NCI-H345 (cell line): ENCODE measurements at regions not wholly inside any gene's neighbourhood (a gene's known extent, or its start where the extent isn't known, plus 50 kb on each side); places are given as distances from the start of the nearest gene placed in this dataset.

Experiments used
- DNase-seq: peaks from one replicate; lab custom pipeline; 2025; lab: John Stamatoyannopoulos, UW

DNA sequence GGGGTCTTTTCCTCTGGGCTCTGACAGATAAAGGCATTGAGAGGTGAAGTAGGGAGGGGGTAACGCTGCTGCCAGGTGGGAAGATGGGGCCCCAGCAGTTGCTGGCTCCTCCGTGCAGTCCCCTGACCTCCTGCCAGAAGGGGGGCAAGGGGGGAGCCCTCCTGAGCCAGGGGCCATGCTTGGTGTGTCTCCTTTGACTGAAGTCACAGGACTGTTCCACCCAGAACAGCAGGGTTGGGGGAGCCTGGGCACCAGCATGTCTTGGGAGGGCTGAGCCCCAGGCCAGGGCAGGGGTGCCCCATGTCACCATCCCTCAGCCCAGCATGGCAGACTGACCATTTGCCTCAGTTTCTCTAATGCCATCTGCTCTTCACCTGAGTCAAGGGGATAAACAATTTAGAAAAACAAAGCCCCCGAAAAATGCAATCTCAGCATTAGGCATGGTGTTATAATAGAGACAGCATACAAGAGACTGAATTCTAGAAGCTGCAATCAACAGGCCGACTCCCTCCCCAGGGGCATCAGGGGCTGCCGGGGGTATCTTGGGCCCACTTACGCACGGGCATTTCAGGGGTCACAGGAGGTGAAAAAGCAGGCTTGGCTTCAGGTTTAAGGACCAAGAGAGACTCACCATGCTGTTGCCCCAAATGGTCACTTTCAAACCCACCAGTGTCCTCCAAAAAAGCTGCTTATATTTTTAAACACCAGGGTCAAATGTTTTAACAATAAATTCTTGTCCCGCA is 108.6 kb upstream of the GPR26 start:
- no peak for DNase-seq

DNA sequence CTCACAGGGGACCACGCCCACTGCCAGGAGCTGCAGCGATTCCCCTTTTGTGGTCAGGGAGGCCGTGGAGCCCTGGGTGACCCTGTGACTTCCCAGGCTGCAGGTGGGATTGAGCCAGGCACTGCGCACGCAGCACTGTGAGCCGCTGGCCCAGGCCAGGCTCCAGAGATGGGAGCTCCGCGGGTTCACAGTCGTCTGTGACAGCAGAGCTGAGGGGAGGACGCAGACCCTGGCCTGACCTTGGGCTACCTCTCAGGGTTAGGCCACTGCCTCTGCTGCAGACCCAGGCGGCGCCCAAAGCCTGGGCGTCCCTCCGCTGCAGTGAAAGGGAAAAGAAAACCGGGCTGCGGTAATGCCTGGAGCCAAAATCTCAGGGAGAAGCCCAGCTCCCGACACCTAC is 107.5 kb upstream of the GPR26 start:
- no peak for DNase-seq

DNA sequence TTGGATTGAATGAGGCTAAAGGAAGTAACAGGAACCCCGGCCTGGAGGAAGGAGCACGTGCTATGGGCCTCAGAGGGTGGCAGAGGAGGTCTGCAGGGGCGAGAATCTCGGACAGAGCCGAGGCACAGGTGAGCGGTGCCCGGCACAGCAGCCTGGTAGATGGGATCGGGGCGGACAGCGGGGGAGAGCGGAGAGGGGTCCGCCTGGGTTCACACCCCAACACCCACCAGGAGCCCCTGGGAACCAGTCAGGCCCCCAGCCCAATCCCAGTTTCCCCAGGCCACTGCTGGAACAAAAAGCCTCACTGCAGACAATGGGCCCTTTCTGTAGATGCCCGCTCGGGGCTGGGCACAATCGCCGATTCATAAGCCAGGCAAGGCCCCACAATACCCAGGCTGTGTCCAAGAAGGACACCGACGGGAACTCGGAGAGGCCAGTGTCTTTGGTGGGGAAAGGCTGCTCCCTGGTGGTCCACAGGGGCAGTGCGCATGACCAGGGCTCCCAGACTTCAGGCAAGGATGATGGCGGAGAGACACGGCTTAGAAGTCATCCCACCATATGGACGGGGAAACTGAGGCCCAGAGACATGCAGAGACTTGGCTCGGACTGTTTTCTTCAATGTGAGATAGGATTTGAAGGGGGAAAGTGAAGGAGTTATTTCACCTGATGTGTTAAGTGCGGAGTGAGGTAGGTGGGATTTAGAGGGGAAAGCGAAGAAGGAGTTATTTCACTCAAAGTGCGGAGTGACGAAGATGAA is 106.9 kb upstream of the GPR26 start:
- peak; percentile 29 for DNase-seq

DNA sequence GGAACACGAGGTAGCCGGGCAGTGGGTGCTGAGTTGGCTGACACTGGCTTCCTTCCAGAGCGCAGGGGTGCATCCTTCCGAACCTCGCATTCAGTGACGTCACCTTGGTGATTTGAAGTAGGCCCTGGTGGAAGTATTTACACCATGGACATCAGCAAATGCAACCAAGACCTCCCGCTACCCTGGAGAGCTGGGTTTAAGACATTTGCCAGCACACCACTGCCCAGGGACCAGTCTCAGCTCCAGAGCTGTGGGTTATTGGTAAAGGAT is 106.4 kb upstream of the GPR26 start:
- no peak for DNase-seq

DNA sequence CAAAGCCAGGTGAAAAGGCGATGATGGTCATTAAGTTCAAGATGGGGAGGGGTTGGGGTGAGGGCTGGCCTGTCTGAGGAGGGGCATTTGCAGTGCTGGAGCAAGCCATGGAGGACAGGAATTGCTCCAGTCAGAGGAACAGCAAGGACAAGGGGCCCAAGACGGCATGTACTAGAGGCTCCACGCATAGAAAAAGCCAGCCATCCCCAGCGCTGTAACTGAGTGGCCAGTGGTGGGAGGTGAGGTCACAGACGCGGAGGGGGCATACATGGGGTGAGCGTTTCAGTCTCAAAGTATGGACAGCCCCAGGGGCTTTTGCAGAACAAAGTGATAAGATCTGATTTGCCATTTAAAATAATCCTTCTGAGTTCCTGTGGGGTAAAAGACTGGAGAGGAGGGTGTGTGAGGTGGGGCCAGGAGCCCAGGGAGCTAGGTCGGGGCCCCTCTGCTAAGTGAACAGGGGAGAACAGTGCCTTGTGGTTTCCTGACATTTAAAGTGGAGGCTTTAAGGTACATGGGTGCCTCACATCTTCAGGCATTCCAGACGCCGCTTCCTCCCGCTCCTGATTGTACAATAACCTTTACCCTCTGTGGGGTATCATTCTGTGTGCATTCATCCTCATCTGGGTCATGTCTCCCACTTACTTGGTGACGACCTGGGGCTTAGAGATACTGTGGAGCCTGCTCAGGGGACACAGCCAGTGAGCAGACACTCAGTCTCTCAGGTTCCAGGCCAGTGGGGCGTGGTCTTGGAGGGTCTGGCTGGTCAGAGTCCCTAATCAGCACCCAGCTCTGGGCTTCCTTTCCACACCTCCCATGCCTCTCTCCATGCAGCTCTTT is 105.6 kb upstream of the GPR26 start:
- DNase-seq = no peak

DNA sequence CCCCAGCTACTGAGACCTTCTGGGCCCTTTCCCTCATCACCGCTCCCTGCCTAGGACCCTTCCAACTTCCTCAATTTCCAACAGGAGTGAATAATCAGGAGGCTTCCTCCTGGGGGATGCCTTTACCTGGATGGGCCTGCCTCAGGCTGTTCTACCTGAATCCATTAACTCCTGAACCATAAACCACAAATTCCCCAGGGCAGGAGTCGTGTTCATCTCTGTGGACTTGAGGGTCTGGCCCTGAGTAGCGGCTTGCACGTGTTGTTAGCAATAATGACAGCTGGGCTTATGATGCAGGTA is 105.1 kb upstream of the GPR26 start:
- no peak for DNase-seq

DNA sequence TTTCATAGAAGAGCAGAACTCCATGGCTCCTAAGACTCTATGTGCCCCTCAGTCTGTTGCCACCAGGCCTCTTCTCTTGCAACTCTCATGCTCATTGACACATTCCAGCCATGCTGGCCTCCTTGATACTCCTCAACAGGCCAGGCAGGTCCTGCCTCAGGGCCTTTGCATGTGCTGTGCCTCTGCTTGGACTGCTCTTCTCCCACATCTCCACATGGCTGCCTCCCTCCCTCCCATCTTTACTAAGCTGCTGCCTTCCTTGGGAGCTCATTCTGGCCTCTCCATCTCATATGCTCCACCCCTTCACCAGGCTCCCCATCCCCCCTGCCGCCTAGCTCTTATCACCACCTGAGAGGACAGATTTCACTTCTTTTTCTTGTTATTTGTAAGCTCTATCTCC is 103.8 kb upstream of the GPR26 start:
- no peak for DNase-seq

DNA sequence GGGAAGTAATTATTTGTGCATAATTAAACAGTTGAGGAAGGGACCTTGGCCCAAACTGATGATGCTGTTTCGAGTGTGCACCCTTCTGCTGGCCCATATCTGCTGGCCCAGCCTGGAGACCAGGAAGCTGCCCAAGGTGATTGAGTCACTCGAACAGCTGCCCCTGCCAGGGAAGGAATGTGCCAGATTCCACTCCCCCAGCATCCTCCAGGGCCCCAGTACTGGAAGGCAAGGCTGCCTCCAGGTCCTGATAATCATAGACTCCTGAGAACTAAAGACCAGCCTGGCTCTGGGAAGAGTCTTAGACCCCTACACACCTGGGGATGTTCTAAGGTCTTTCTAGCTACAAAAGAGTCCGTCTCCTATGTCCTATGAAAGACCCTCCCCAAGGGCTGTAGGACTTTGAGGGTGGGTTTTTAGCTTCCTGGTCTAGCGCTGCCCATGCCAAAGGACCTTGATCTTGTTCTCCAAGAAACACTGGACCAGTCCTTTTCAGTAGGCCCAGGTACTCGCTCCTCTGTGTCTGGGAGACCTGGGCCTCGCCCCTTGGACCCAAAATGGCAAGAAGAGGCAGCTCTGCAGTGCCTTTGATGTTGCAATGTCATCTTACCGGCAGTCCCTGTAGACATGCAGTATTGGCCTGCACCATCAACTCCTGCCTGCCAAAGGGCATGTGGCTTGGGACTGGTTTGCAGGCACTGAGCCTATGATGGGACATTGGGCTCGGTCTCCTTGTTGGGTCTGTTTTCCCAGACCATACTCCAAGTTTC is 103.2 kb upstream of the GPR26 start:
- DNase-seq = no peak

DNA sequence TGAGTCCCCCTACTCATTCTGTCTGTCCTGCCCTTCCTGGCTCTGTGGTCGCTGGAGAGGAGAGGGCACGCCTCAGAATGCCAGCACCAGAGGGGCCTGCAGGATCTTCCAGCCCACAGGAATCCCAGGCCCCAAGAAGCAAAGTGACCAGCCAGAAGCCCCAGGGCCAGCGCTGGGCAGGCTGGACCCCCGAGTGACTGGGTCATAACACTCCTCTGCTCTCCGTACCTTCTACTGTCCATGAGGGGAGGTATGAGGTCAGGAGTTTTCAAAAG is 102.6 kb upstream of the GPR26 start:
- DNase-seq = no peak

DNA sequence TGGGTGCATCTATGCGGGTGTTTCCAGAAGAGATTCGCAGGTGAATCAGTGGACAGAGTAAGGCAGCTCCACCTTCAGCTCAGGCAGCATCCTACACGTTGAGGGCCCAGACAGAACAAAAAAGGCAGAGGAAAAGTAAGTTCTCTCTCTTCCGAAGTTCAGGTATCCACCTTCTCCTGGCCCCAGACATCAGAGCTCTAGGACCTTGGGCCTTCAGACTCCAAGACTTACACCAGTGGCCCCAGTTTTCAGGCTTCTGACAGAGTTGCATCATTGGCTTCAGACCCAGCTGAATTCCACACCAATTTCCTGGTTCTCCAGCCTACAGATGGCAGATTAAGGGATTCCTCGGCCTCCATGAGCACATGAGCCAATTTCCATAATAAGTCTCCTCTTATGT is 102.2 kb upstream of the GPR26 start:
- no peak for DNase-seq

DNA sequence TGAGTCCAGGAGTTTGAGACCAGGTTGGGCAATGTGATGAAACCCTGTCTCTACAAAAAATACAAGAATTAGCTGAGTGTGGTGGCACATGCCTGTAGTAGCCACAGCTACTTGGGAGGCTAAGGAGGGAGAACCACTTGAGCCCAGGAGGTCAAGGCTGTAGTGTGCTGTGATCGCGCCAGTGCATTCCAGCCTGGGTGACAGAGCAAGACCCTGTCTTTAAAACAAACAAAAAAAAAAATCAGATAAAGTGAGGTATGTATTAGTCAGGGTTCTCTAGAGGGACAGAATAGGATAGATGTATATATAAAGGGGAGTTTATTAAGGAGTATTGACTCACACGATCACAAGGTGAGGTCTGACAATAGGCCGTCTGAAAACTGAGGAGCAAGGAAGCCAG is 101.5 kb upstream of the GPR26 start:
- no peak for DNase-seq

DNA sequence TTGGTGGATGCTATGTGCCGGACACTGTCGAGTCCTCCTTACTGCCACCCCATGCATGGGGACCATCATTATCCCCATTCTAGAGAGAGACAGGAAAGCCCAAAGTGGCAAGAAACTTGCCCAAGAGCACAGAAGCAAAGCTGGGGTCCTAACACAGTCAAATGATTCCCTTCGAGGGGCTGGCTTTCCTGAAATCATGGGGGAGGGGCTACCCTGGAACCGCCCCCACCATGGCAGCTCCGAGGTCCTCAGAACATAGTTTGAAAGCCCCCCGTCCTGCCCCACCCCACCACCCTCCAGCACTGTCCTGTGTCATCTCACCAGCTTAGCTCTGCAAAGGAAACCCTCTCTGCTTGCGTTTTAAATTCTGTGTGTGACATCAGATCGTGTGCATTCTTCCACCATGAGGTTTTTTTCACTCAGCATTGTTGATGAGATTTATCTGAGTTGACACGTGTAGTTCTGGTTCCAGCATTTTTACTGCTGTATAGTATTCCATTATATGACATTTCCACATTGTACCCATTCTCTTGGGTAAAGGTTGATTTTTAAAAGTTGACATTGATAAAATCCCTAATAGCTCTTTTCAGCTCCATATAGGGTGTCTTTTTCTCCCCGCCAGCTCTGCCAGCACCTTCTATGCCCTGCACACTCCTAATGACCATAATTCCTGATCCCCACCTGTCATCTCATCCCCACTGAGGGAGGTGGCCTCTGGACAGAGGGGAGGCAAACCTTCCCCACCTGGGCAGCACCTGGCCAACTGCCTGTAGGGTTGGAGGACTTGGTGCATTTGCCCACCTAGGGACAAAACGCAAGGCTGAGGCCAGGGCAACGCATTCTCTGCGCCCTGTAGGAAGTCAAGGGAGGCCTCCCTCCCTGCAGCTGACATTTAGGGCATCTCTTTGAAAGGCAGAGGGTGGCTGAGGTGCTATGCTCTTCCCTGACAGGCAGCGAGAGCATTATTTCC is 100.2 kb upstream of the GPR26 start:
- no peak for DNase-seq

DNA sequence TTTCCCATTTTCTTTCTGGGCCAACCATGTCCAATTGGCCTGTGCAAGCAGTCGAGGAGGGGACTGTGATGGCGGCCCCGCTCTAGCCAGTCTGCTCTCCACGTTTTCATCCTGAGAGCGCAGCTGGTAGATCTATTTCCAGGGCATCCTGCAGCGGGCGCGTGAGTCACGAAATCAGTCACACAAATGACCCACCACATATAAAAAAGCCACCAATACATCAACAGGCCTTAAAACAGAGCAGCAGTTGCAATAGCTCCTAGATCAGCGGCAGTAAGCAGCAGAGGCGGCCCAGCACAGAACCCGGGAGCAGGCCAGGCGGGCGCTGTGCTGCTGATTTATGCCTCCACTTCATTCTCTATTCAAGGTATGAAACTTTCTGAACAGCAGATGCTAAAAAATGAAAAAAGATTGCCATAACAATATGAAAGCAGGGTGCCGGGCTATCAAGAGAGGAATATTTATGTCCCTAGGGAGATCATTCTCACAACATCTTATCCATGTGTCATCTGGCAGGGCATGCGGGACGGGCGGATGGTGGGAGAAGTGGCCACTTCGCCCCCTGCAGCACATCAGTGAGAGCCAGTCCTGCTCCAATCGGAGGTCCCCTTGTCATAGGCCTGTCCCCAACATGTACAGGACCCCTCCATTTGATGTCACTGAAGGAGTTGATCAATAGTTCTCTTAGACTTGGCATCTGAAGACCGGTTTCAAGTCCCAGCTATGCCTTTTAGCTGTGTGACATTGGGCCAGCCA is 98.0 kb upstream of the GPR26 start:
- DNase-seq = no peak

DNA sequence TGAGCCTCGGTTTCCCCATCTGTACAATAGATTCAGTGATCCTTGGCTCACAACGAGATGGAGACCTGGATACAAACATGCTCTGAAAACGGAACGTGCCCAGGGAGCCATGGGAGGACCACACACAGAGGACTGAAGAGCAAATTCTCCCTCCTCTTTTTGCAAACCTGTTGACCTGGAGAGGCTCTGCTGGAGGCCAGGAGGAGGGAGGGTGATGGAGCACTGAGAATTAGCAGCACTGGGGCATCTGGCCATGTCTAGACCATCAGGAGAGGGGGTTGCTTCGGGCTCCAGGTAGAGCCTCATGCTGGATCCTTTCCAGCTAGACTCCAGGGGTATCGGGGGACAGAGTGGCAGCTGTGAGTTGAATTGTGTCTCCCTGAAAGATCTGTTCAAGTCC is 97.4 kb upstream of the GPR26 start:
- no peak for DNase-seq

DNA sequence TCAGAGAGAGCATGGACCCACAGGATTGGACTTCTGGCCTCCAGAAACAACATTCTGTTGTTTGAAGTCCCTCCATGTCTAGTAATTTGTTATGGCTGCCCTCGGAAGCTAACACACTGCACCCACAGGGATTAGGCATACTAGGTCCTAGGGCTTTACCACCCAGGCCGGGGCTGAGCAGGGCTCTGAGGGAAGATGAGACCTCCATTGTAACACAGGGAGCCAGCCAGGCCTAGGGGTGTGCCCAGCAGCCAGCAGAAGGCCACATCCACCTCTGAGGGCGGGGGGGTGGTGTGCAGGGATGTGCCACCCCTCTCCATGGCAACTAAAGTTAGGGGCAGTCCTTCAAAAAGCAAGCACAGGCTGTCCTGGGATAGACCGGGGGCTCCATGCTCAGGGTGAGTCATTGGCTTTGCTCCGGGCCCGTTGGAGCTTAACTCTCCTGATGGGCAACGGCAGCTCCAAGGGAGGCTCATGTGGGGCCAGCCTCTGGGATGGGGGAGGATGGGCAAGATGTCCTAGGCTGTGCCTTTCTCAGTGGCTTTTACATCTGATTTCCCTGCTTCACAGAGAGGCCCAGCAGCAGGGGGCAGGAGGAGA is 96.6 kb upstream of the GPR26 start:
- no peak for DNase-seq

DNA sequence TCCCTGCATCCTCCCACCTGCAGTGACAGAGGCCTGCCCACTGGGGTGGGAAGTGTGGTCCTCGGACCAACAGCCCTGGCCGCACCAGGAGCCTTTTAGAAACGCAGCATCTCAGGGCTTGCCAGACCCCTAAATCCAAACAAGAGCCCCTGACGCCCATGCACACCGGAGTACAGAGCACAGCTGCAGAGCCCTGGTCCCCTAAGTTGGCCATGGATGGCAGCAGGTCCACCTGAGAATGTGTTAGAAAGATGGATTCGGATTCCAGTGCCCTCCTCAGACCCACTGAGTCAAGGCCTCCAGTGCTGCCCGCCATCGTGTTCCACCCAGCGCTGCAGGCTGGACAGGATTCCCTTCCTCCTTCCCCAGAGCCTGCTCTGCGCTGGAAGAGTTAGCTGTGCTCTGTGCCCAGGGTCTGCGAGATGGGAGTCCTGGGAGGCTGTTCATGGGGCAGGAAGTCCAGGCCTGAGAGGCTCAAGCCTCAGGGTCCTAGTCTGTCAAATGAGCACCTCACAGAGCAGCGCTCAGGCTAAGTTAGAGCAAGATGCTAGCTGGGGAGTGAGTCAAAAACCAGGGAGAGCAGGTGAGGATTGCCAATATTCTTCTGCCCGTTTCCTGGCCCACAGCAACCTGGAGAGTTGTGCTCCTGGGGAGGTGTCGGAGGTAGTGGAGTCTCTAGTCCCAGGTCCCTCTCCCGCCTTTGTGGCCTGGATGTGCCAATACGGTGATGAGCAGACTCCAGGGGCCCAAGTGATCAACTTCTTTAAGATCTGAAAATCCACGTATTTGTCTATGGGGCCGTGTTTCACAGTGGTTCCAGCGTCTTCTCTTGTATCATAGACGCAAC is 95.9 kb upstream of the GPR26 start:
- DNase-seq = no peak

DNA sequence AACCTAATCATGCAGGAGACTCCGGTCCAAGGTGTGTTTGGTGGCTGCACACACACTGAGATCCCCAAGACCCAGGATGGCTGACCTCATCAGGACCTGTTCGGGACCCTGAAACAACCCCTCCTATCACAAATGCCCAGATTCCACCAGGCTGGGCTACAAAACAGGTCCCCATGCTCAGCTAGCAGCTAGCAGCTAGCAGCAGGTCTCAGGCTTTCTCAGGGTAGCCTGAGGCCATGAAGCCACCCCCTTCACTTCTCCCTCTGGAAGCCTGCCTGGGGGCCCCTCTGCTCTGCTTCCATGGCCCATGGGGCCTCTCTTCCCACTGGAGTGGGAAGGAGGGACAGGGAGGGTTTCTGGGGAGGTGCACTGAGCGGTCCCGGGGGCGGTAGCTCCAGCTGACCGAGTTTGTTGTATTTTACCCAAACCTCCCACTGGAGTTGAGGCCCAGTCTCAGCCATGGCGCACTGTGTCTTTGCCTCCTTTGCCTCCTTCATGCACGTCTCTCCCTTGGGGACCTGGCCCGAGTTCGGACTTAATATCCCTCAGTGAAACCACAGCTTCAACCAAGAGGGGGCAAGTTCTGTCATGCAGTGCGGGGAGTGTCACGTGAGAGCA is 95.1 kb upstream of the GPR26 start:
- no peak for DNase-seq

DNA sequence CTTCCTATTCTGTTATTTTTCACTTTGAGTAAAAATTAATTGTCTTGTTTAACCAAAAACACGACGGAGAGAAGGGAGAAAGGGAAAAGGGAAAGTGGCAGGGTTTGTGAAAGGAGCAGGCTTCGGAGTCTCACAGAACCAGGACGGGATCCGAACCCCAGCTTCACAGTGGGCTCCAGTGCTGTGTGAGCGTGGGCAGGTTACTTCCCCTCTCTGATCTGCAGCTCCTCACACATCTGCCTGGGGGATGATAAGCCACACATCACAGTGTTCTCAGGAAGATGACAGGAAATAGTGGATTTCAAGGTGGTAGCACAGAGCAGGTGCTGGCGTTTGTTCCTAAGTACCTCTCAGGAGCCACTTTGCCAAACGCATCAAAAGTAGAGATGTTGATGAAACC is 94.2 kb upstream of the GPR26 start:
- no peak for DNase-seq
